Suprapubic skin (tissue), 4 donors: ENCODE measurements at regions not wholly inside any gene's neighbourhood (a gene's known extent, or its start where the extent isn't known, plus 50 kb on each side); places are given as distances from the start of the nearest gene placed in this dataset.

Source experiments
- EP300 ChIP-seq: sonication (generic); formaldehyde crosslinking; IDR thresholded peaks from one replicate; pipeline ENCODE4 v1.6.1; 2017; ENCODE audit warnings: antibody characterized with exemption
- POLR2A ChIP-seq, 2 donors: fragments of 450-650 bp; IDR thresholded peaks; one replicate each; pipeline ENCODE4 v1.6.1; 2017; ENCODE audit warnings: antibody characterized with exemption in 2 of 2, mild to moderate bottlenecking in 2 of 2, moderate library complexity in 2 of 2
- POLR2AphosphoS5 ChIP-seq, 3 donors: sonication (generic); formaldehyde crosslinking; IDR thresholded peaks; one replicate each; pipeline ENCODE4 v1.6.1; 2017; ENCODE audit warnings: antibody characterized with exemption in 3 of 3
- TF ChIP-seq, protein P1 (sequence below), 2 donors: fragments of 200-600 bp in 1 of 2; fragments of 450-650 bp in 1 of 2; sonication (generic) in 1 of 2; IDR thresholded peaks; one replicate each; pipeline ENCODE4 v1.5.1; 2016 to 2019; ENCODE audit warnings: antibody characterized with exemption in 2 of 2, mild to moderate bottlenecking in 1 of 2, moderate library complexity in 1 of 2

DNA sequence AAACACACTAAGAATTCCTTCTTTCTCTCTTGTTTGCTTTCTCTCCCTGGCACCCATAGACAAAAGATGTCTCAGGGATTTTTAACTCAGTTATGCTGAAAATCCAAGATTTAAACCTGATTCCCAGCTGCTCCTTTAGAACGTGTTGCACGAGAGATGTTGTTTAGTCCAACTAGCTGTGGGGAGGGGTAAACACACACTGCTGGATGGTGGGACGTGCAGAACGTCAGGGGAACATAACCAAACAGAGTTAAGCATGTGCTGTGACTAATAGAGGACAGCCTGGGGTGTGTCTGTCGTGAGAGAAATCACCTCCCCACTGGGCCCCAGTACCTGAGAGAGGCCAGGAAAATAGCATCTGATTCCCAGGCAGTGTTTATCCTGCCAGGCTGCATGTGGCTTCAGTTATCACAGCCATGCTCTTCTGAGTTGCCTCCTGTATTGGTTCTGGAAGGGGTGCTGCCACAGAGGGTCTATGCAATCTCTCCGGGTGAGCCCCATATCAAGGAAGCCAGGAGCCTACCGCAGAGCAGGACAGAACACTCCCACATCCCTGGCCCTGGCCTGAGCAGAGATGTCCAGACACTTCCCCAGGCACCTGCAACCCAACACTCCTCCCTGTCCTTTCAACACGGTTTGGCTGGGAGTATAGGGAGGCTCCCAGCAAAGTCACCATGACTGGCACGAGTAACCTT is 112.7 kb upstream of the EGLN3 start:
- TF ChIP-seq, protein P1, sequence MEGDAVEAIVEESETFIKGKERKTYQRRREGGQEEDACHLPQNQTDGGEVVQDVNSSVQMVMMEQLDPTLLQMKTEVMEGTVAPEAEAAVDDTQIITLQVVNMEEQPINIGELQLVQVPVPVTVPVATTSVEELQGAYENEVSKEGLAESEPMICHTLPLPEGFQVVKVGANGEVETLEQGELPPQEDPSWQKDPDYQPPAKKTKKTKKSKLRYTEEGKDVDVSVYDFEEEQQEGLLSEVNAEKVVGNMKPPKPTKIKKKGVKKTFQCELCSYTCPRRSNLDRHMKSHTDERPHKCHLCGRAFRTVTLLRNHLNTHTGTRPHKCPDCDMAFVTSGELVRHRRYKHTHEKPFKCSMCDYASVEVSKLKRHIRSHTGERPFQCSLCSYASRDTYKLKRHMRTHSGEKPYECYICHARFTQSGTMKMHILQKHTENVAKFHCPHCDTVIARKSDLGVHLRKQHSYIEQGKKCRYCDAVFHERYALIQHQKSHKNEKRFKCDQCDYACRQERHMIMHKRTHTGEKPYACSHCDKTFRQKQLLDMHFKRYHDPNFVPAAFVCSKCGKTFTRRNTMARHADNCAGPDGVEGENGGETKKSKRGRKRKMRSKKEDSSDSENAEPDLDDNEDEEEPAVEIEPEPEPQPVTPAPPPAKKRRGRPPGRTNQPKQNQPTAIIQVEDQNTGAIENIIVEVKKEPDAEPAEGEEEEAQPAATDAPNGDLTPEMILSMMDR (IDR thresholded peaks at IDR 0.05) = no peak
- TF ChIP-seq POLR2A (IDR thresholded peaks at IDR 0.05) (no peak), EP300 (no peak), POLR2AphosphoS5 (IDR thresholded peaks at IDR 0.05) (no peak)
